ENCODE measurements at regions not wholly inside any gene's neighbourhood (a gene's known extent, or its start where the extent isn't known, plus 50 kb on each side); places are given as distances from the start of the nearest gene placed in this dataset.

DNA sequence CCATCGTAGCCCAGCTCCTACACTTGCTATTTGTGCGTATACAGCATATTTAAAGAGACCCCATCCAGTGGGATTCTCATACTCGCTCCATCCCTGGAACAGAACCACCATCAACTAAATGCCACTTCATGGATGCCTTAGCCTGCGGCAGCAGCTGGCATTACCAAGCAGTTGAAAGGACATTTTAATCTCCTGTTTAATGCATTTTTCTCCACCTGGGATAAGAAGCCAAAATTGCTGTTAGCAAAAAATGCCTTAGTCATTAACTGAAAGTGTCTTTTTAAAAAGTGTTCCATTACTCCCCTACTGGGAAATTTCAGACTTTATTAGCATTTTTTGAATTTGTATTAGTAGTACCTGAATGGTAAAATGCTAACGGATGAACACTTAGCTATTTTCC is 662.6 kb upstream of the MEF2C start:
- no peaks in the 10 kb centered on the region for H3K9me3 ChIP-seq
- H3K4me1 ChIP-seq = peaks cover 0 to 16% (median 4%) of the 10 kb centered on the region in 4 donors
- no peaks in the 10 kb centered on the region for H3K36me3 ChIP-seq
- H3K27me3 ChIP-seq = no peaks in the 10 kb centered on the region
- H3K4me3 ChIP-seq = no peak overlapping the region
- no peak for DNase-seq
- intact Hi-C loops (cut with DNase I) = no loop called here
- WGBS, 2 donors = 92 to 94% methylated on average over 5 of the region's 5 CpGs
- no peak for TF ChIP-seq POLR2AphosphoS5 (IDR thresholded peaks at IDR 0.05)
- TF ChIP-seq EP300 (IDR thresholded peaks at IDR 0.05) = no peak
- TF ChIP-seq POLR2A (IDR thresholded peaks at IDR 0.05) = no peak
- no peak for TF ChIP-seq CTCF (IDR thresholded peaks at IDR 0.05)
- no peak overlapping the region for H3K27ac ChIP-seq

DNA sequence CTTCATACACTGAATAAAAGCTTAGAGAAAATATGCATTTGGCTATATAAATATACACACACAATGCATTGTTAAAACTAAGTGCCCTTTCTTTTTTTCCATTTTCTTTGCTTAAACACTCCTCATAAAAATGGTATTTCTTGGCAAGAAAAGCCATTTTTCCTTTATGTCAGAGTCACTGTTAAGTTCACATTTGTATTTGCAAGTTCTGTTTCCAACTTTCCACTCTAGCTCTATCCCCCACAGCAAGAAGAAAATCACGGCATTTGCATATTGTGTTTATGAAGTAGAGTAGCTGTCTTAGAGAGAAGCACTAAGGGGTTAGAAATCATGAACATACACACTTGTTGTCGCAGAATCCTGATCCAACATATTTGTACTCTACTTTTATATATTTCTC is 662.1 kb upstream of the MEF2C start:
- Histone ChIP-seq H3K27ac (no peak overlapping the region), H3K36me3 (no peaks in the 10 kb centered on the region), H3K9me3 (no peaks in the 10 kb centered on the region), H3K27me3 (no peaks in the 10 kb centered on the region), H3K4me1 (peaks cover 0 to 16% (median 4%) of the 10 kb centered on the region in 4 donors), H3K4me3 (no peak overlapping the region)
- intact Hi-C loops (cut with DNase I) = no loop called here
- TF ChIP-seq POLR2AphosphoS5 (IDR thresholded peaks at IDR 0.05) = no peak
- TF ChIP-seq CTCF (IDR thresholded peaks at IDR 0.05) = no peak
- no peak for TF ChIP-seq EP300 (IDR thresholded peaks at IDR 0.05)
- TF ChIP-seq POLR2A (IDR thresholded peaks at IDR 0.05) = no peak
- WGBS, 2 donors = 83 to 90% methylated on average over 2 of the region's 2 CpGs
- no peak for DNase-seq

DNA sequence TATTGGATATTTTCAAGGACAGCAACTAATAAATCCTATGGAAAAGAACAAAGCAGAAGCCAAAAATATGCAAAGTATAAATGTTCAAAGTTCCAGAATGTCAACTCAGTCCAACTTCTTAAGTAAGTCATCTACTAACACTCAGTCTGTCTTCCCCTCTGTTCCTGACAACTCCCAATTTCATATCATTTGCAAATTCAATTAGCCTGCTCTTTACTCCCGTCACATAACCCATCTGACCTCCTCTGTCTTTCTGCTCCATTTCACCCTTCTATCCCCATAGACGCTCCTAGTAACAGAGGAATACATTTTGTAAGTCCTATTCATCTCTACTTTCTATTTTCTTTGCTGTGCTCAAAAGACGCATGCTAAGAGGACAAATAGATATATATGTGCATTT is 659.8 kb upstream of the MEF2C start:
- Histone ChIP-seq H3K4me1 (peaks cover 0 to 16% (median 4%) of the 10 kb centered on the region in 4 donors), H3K27me3 (no peaks in the 10 kb centered on the region), H3K27ac (no peak overlapping the region), H3K9me3 (no peaks in the 10 kb centered on the region), H3K36me3 (no peaks in the 10 kb centered on the region), H3K4me3 (no peak overlapping the region)
- TF ChIP-seq CTCF (IDR thresholded peaks at IDR 0.05) = no peak
- no peak for TF ChIP-seq EP300 (IDR thresholded peaks at IDR 0.05)
- no peak for TF ChIP-seq POLR2AphosphoS5 (IDR thresholded peaks at IDR 0.05)
- TF ChIP-seq POLR2A (IDR thresholded peaks at IDR 0.05) = no peak
- no peak for DNase-seq
- intact Hi-C loops (cut with DNase I) = no loop called here
- 92 to 93% methylated on average over 3 of the region's 3 CpGs for WGBS, 2 donors

DNA sequence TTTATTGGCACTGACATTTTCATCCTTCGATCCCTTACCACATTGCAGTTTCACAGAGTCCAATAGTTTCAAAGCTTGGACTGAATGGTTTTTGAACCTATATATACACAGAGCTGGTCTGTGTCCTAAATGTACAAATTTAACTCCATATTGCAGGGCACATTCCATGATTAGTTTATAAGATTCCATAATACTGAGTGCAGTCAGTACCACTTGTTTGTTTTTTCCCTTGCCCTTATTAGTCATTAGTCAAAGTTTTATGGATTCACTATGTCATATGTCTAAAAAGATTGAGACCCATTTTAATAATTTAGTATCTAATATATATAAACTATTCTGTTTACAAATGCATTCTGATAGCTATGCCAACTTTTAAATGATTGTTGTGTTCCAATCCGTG is 654.8 kb upstream of the MEF2C start:
- 93% methylated on average over 2 of the region's 2 CpGs for WGBS, 2 donors
- H3K4me3 ChIP-seq = no peak overlapping the region

More for the DNA sequence above, 654.8 kb upstream of the MEF2C start:
- TF ChIP-seq EP300 (IDR thresholded peaks at IDR 0.05) (no peak), CTCF (IDR thresholded peaks at IDR 0.05) (no peak), POLR2AphosphoS5 (IDR thresholded peaks at IDR 0.05) (no peak), POLR2A (IDR thresholded peaks at IDR 0.05) (no peak)
- no peaks in the 10 kb centered on the region for H3K36me3 ChIP-seq
- intact Hi-C loops (cut with DNase I) = no loop called here
- no peak overlapping the region for H3K27ac ChIP-seq
- H3K27me3 ChIP-seq = no peaks in the 10 kb centered on the region
- DNase-seq = no peak
- H3K9me3 ChIP-seq = no peaks in the 10 kb centered on the region
- H3K4me1 ChIP-seq = no peaks in the 10 kb centered on the region
